Activated naive CD8-positive, alpha-beta T cell treated with anti-CD3 and anti-CD28 coated beads, Interleukin-2, amount 10 ng/mL, durations not matched to agents 7 days and 5 days (primary cell): ENCODE measurements at regions not wholly inside any gene's neighbourhood (a gene's known extent, or its start where the extent isn't known, plus 50 kb on each side); places are given as distances from the start of the nearest gene placed in this dataset.
"Not testable (repeated sequence)": the region's sequence is repeated elsewhere in the genome, so short reads cannot be mapped to it uniquely, and the experiment has no call there.

Experiments used
- ATAC-seq: fragments of 150-1000 bp; cut with Tn5 transposase; one replicate; pipeline ENCODE4 v1.10.0; 2021; ENCODE audit warnings: low read depth, moderate library complexity
- POLR2A ChIA-PET: fragments of 350-600 bp; sonication (Branson Sonifier 250); formaldehyde crosslinking; loops from one replicate; lab custom pipeline; 2021; ENCODE audit warnings: antibody characterized with exemption; lab: Charles Lee
- DNase-seq: peaks from one replicate; pipeline ENCODE4 v3.0.0; 2021
- H3K27ac Mint-ChIP-seq: one replicate; pipeline ENCODE4 v1.8.0; 2022; ENCODE audit warnings: mild to moderate bottlenecking, mixed read lengths
- H3K27me3 Mint-ChIP-seq: one replicate; pipeline ENCODE4 v1.8.0; 2022; ENCODE audit warnings: mild to moderate bottlenecking, moderate library complexity, mixed read lengths
- H3K36me3 Mint-ChIP-seq: one replicate; pipeline ENCODE4 v1.8.0; 2021; ENCODE audit warnings: mild to moderate bottlenecking, mixed read lengths
- H3K4me1 Mint-ChIP-seq: one replicate; pipeline ENCODE4 v1.8.0; 2021; ENCODE audit warnings: mixed read lengths
- H3K4me3 Mint-ChIP-seq: one replicate; pipeline ENCODE4 v1.8.0; 2022; ENCODE audit warnings: mild to moderate bottlenecking, moderate library complexity, mixed read lengths
- H3K9me3 Mint-ChIP-seq: one replicate; pipeline ENCODE4 v1.8.0; 2021; ENCODE audit warnings: mixed read lengths

DNA sequence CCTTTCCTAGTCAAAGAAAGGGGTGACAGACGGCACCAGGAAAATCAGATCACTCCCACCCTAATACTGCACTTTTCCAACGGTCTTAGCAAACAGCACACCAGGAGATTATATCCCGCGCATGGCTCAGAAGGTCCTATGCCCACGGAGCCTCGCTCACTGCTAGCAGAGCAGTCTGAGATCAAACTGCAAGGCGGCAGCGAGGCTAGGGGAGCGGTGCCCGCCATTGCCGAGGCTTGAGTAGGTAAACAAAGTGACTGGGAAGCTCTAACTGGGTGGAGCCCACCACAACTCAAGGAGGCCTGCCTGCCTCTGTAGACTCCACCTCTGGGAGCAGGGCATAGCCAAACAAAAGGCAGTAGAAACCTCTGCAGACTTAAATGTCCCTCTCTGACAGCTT, 233.9 kb downstream of the DPY19L2 start:
- H3K36me3 Mint-ChIP-seq, H3K27me3 Mint-ChIP-seq, H3K4me3 Mint-ChIP-seq, H3K4me1 Mint-ChIP-seq, H3K9me3 Mint-ChIP-seq, ATAC-seq, POLR2A ChIA-PET, DNase-seq, H3K27ac Mint-ChIP-seq: not testable (repeated sequence)

GRCh38 chr12:63427969-63428368, 240.3 kb downstream of the DPY19L2 start:
- H3K4me3 Mint-ChIP-seq, H3K36me3 Mint-ChIP-seq, POLR2A ChIA-PET, H3K4me1 Mint-ChIP-seq, H3K27me3 Mint-ChIP-seq, ATAC-seq, H3K9me3 Mint-ChIP-seq, DNase-seq, H3K27ac Mint-ChIP-seq: not testable (repeated sequence)

- H3K36me3 Mint-ChIP-seq, POLR2A ChIA-PET, ATAC-seq, H3K4me3 Mint-ChIP-seq, H3K27me3 Mint-ChIP-seq, H3K27ac Mint-ChIP-seq, H3K4me1 Mint-ChIP-seq, DNase-seq, H3K9me3 Mint-ChIP-seq: not testable (repeated sequence)
Observed at GRCh38 chr12:63427029-63427428, 241.3 kb downstream of the DPY19L2 start.

- H3K27me3 Mint-ChIP-seq, result peaks cover 2% of the 10 kb centered on the region
Observed at GRCh38 chr12:63424671-63425070, 243.6 kb downstream of the DPY19L2 start.

GRCh38 chr12:63423839-63424238, 244.5 kb downstream of the DPY19L2 start:
- peaks cover 2% of the 10 kb centered on the region for H3K4me1 Mint-ChIP-seq
- POLR2A ChIA-PET, result no interaction called here
- H3K9me3 Mint-ChIP-seq, result no peaks in the 10 kb centered on the region
- no peak overlapping the region for H3K4me3 Mint-ChIP-seq
- H3K27ac Mint-ChIP-seq, result no peak overlapping the region
- H3K27me3 Mint-ChIP-seq, result peaks cover 7% of the 10 kb centered on the region
- DNase-seq (no peak), ATAC-seq (no peak)
- no peaks in the 10 kb centered on the region for H3K36me3 Mint-ChIP-seq

More at GRCh38 chr12:63424671-63425070, 243.6 kb downstream of the DPY19L2 start:
- ATAC-seq, result no peak
- no peak for DNase-seq
- Mint-ChIP-seq H3K4me3 (no peak overlapping the region), H3K9me3 (no peaks in the 10 kb centered on the region), H3K4me1 (peaks cover 2% of the 10 kb centered on the region), H3K27ac (no peak overlapping the region), H3K36me3 (no peaks in the 10 kb centered on the region)
- POLR2A ChIA-PET, result no interaction called here

GRCh38 chr12:63420206-63420644, 248.1 kb downstream of the DPY19L2 start:
- no peaks in the 10 kb centered on the region for H3K36me3 Mint-ChIP-seq
- H3K27me3 Mint-ChIP-seq, result peaks cover 9% of the 10 kb centered on the region
- peaks cover 2% of the 10 kb centered on the region for H3K4me1 Mint-ChIP-seq
- no peak for DNase-seq
- POLR2A ChIA-PET, result no interaction called here
- H3K27ac Mint-ChIP-seq, result no peak overlapping the region
- H3K4me3 Mint-ChIP-seq, result no peak overlapping the region
- no peaks in the 10 kb centered on the region for H3K9me3 Mint-ChIP-seq
- ATAC-seq, result no peak

- no peak for ATAC-seq
- no peaks in the 10 kb centered on the region for H3K36me3 Mint-ChIP-seq
Observed at GRCh38 chr12:63419154-63419553, 249.1 kb downstream of the DPY19L2 start.

DNA sequence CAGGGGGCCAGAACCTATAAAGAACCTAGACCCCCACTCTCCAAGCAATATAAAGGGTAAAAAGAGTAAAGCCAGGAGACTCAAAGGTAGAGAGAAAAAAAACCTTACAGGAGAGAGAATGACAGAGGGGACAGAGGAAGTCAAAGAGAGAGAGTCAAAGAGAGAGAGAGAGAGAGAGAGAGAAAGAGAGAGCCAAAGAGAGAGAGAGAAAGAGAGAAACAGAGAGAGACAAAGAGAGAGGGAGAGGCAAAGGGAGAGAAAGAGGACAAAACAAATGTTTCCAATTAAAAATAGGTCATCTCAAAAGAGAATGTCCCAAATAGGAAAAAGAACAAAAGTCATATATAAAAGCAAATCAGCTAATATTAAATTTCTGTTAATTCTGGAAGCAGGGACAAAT, 251.5 kb downstream of the DPY19L2 start:
- POLR2A ChIA-PET, result no interaction called here
- Mint-ChIP-seq H3K4me1 (peaks cover 2% of the 10 kb centered on the region), H3K27me3 (peaks cover 9% of the 10 kb centered on the region), H3K27ac (no peak overlapping the region), H3K4me3 (no peak overlapping the region), H3K36me3 (no peaks in the 10 kb centered on the region), H3K9me3 (no peaks in the 10 kb centered on the region)
- DNase-seq, result no peak
- ATAC-seq, result no peak

More at GRCh38 chr12:63419154-63419553, 249.1 kb downstream of the DPY19L2 start:
- H3K4me1 Mint-ChIP-seq, result peaks cover 2% of the 10 kb centered on the region
- H3K27ac Mint-ChIP-seq, result no peak overlapping the region
- POLR2A ChIA-PET, result no interaction called here
- no peak for DNase-seq
- no peaks in the 10 kb centered on the region for H3K9me3 Mint-ChIP-seq
- H3K4me3 Mint-ChIP-seq, result no peak overlapping the region
- H3K27me3 Mint-ChIP-seq, result peaks cover 9% of the 10 kb centered on the region

DNA sequence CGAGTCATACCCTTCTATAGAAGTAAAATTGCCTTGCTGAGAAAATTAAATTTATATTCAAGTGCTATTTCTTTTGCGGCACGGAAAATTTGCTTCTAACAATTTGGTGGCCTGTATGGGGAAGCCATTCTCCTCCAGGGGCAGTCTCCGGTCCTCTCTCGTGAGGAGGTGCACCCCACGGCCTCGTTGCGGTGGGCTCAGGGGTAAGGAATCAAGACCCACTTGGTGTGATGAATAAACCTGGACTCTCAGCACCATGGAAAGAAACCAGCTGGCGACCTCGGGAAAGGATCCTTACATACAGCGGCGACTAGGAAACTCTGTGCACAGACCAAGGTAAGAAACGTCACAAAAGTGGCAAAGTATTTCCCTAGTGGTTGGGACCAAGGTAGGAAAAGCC, 252.9 kb downstream of the DPY19L2 start:
- Mint-ChIP-seq H3K36me3 (no peaks in the 10 kb centered on the region), H3K27ac (no peak overlapping the region), H3K4me3 (no peak overlapping the region), H3K4me1 (peaks cover 2% of the 10 kb centered on the region), H3K9me3 (no peaks in the 10 kb centered on the region), H3K27me3 (peaks cover 9% of the 10 kb centered on the region)
- DNase-seq (no peak), ATAC-seq (no peak)
- POLR2A ChIA-PET, result no interaction called here

GRCh38 chr12:63410197-63410596, 258.1 kb downstream of the DPY19L2 start:
- Mint-ChIP-seq H3K9me3 (peaks cover 2% of the 10 kb centered on the region), H3K27me3 (no peaks in the 10 kb centered on the region), H3K36me3 (no peaks in the 10 kb centered on the region), H3K27ac (no peak overlapping the region), H3K4me1 (peaks cover 5% of the 10 kb centered on the region), H3K4me3 (no peak overlapping the region)
- no peak for ATAC-seq
- no peak for DNase-seq
- POLR2A ChIA-PET, result no interaction called here

DNA sequence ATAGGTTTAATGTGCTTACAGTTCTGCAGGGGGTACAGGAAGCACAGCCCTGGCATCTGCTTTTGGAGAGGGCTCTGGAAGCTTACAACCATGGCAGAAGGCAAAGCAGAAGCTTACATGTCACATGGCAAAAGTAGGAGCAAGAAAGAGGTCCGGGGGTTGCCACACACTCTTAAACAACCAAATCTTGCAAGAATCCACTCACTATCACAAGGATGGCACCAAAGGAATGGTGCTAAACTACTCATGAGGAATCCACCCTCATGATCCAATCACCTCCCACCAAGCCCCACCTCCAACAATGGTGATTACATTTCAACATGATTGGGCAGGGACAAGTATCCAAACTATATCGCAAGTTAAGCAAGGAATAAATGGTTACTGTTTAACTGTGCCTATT, 255.8 kb upstream of the AVPR1A start:
- POLR2A ChIA-PET, result no interaction called here
- Mint-ChIP-seq H3K9me3 (peaks cover 2% of the 10 kb centered on the region), H3K36me3 (no peaks in the 10 kb centered on the region), H3K4me1 (peaks cover 5% of the 10 kb centered on the region), H3K4me3 (no peak overlapping the region), H3K27ac (no peak overlapping the region), H3K27me3 (peaks cover 5% of the 10 kb centered on the region)
- ATAC-seq (no peak), DNase-seq (no peak)

DNA sequence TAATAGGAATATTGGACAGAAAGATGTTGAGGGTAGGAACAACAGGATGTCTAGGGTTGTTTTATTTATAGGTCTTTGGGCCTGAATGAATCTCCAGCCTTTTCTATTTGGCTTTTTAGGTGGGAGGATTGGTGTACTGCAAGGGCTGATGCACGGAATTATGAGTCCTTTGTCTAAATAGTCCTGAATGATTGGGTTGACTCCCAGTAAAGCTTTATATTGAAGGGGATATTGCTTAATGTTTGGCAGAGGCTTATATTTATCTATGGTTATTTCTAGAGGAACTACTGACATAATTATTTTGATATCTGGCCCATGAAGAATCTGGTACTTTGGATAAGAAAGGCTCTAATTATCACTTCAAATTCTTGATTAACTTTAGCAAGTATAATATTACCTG, 253.6 kb upstream of the AVPR1A start:
- no peaks in the 10 kb centered on the region for H3K4me1 Mint-ChIP-seq
- no peak overlapping the region for H3K27ac Mint-ChIP-seq
- POLR2A ChIA-PET, result no interaction called here
- H3K27me3 Mint-ChIP-seq, result peaks cover 5% of the 10 kb centered on the region
- H3K9me3 Mint-ChIP-seq, result peaks cover 2% of the 10 kb centered on the region
- H3K4me3 Mint-ChIP-seq, result no peak overlapping the region
- no peaks in the 10 kb centered on the region for H3K36me3 Mint-ChIP-seq
- no peak for DNase-seq
- ATAC-seq, result no peak

- no peak overlapping the region for H3K4me3 Mint-ChIP-seq
- peaks cover 3% of the 10 kb centered on the region for H3K9me3 Mint-ChIP-seq
- POLR2A ChIA-PET, result no interaction called here
- H3K27me3 Mint-ChIP-seq, result peaks cover 5% of the 10 kb centered on the region
- H3K4me1 Mint-ChIP-seq, result no peaks in the 10 kb centered on the region
- ATAC-seq (no peak), DNase-seq (no peak)
- H3K36me3 Mint-ChIP-seq, result no peaks in the 10 kb centered on the region
- no peak overlapping the region for H3K27ac Mint-ChIP-seq
Observed at GRCh38 chr12:63403256-63403655, 252.3 kb upstream of the AVPR1A start.

DNA sequence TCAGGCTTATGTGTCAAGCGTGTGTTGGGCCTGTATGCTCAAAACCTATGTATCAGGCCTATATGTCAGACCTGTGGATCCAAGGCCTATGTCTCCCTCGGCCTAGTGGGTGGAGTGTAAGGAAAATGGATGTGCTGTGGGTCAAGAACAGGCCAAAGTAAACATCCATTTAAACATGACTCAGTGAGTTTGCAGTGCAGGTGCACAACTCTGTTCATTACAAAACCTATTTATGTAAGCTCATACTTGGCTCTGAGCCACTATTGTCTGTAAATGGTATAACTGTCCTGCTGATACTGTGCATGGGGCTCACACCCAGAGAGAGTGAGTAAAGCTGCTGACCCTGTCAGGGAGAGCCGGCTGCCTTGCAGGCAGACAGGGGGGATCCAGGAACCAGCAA, 249.7 kb upstream of the AVPR1A start:
- Mint-ChIP-seq H3K27me3 (peaks cover 5% of the 10 kb centered on the region), H3K36me3 (no peaks in the 10 kb centered on the region), H3K4me3 (no peak overlapping the region), H3K9me3 (peaks cover 3% of the 10 kb centered on the region), H3K4me1 (no peaks in the 10 kb centered on the region), H3K27ac (no peak overlapping the region)
- ATAC-seq (no peak), DNase-seq (no peak)
- POLR2A ChIA-PET, result no interaction called here

- Mint-ChIP-seq H3K36me3 (no peaks in the 10 kb centered on the region), H3K9me3 (peaks cover 3% of the 10 kb centered on the region), H3K4me1 (no peaks in the 10 kb centered on the region), H3K4me3 (no peak overlapping the region), H3K27me3 (peaks cover 5% of the 10 kb centered on the region), H3K27ac (no peak overlapping the region)
- POLR2A ChIA-PET, result no interaction called here
- DNase-seq, result no peak
- ATAC-seq, result no peak
Observed at GRCh38 chr12:63400318-63400717, 249.3 kb upstream of the AVPR1A start.
